ENCODE measurements at regions not wholly inside any gene's neighbourhood (a gene's known extent, or its start where the extent isn't known, plus 50 kb on each side); places are given as distances from the start of the nearest gene placed in this dataset.

GRCh38 chr2:145799595-145800108, 1279.7 kb upstream of the ZEB2 start:
- Mint-ChIP-seq H3K27me3 (no peaks in the 10 kb centered on the region), H3K4me3 (no peak overlapping the region), H3K27ac (no peak overlapping the region), H3K4me1 (no peaks in the 10 kb centered on the region), H3K9me3 (ENCODE audit: insufficient read depth) (no peaks in the 10 kb centered on the region)
- no peaks in the 10 kb centered on the region for H3K4me1 ChIP-seq (ENCODE audit: control insufficient read depth in 2 of 2, insufficient read depth in 2 of 2, low read length in 2 of 2)
- H3K4me3 ChIP-seq (ENCODE audit: control extremely low read depth in 1 of 5, extremely low read depth in 1 of 5, insufficient read depth in 1 of 5, low read depth in 2 of 5, low read length in 4 of 5) = no peak overlapping the region
- H3K9ac ChIP-seq (ENCODE audit: low read length) = no peak overlapping the region
- no peaks in the 10 kb centered on the region for H3K27me3 ChIP-seq (replicated peaks in 1 of 4; ENCODE audit: control extremely low read depth in 1 of 4, control insufficient read depth in 3 of 4, insufficient read depth in 4 of 4, low read length in 3 of 4)
- CTCF ChIA-PET = no interaction called here
- no peak overlapping the region for H3K4me2 ChIP-seq (replicated peaks; ENCODE audit: low read depth, low read length, poor library complexity, severe bottlenecking)
- WGBS (ENCODE audit: insufficient coverage) = 98% methylated on average over 5 of the region's 7 CpGs
- no peaks in the 10 kb centered on the region for H3K79me2 ChIP-seq (ENCODE audit: control insufficient read depth, insufficient read depth, low read length)
- no peak for ATAC-seq (ENCODE audit: low read depth)
- H3K27ac ChIP-seq (ENCODE audit: low read length in 2 of 2) = no peak overlapping the region
- no peaks in the 10 kb centered on the region for H4K20me1 ChIP-seq (ENCODE audit: control insufficient read depth, insufficient read depth, low read length, poor library complexity, severe bottlenecking)
- H3K9me3 ChIP-seq (ENCODE audit: control extremely low read depth in 1 of 3, control insufficient read depth in 2 of 3, insufficient read depth in 1 of 3, low read length in 2 of 3) = no peaks in the 10 kb centered on the region
- H2AFZ ChIP-seq (ENCODE audit: insufficient read depth, low read depth, low read length, poor library complexity, severe bottlenecking) = no peak overlapping the region
- POLR2A ChIA-PET = no interaction called here
- DNase-seq = no peak
- intact Hi-C loops (cut with micrococcal nuclease) = no loop called here
- no peaks in the 10 kb centered on the region for H3K36me3 ChIP-seq (replicated peaks in 1 of 2; ENCODE audit: control extremely low read depth in 1 of 2, control insufficient read depth in 1 of 2, extremely low read depth in 1 of 2, insufficient read depth in 2 of 2, low read length in 1 of 2)
- no peak for TF ChIP-seq CTCF (IDR thresholded peaks at IDR 0.05)
- TF ChIP-seq EZH2 (IDR thresholded peaks at IDR 0.05; ENCODE audit: borderline replicate concordance, insufficient read depth, low read depth, low read length, poor library complexity, severe bottlenecking) = no peak

- no peaks in the 10 kb centered on the region for H3K9me3 Mint-ChIP-seq (ENCODE audit: insufficient read depth)
- no peaks in the 10 kb centered on the region for H3K27me3 ChIP-seq (replicated peaks in 1 of 4; ENCODE audit: control extremely low read depth in 1 of 4, control insufficient read depth in 3 of 4, insufficient read depth in 4 of 4, low read length in 3 of 4)
- no peak overlapping the region for H3K4me2 ChIP-seq (replicated peaks; ENCODE audit: low read depth, low read length, poor library complexity, severe bottlenecking)
- no peaks in the 10 kb centered on the region for H3K4me1 ChIP-seq (ENCODE audit: control insufficient read depth in 2 of 2, insufficient read depth in 2 of 2, low read length in 2 of 2)
- no peaks in the 10 kb centered on the region for H3K27me3 Mint-ChIP-seq
- H4K20me1 ChIP-seq (ENCODE audit: control insufficient read depth, insufficient read depth, low read length, poor library complexity, severe bottlenecking) = no peaks in the 10 kb centered on the region
- H3K9me3 ChIP-seq (ENCODE audit: control extremely low read depth in 1 of 3, control insufficient read depth in 2 of 3, insufficient read depth in 1 of 3, low read length in 2 of 3) = no peaks in the 10 kb centered on the region
- DNase-seq = no peak
- no peak overlapping the region for H3K9ac ChIP-seq (ENCODE audit: low read length)
- TF ChIP-seq CTCF (IDR thresholded peaks at IDR 0.05) (no peak), EZH2 (IDR thresholded peaks at IDR 0.05; ENCODE audit: borderline replicate concordance, insufficient read depth, low read depth, low read length, poor library complexity, severe bottlenecking) (no peak)
- no peak overlapping the region for H2AFZ ChIP-seq (ENCODE audit: insufficient read depth, low read depth, low read length, poor library complexity, severe bottlenecking)
- H3K4me1 Mint-ChIP-seq = no peaks in the 10 kb centered on the region
- no peak overlapping the region for H3K27ac ChIP-seq (ENCODE audit: low read length in 2 of 2)
- POLR2A ChIA-PET = no interaction called here
- no CpG with 5 or more reads among the region's 1 CpG for WGBS (ENCODE audit: insufficient coverage)
- intact Hi-C loops (cut with micrococcal nuclease) = no loop called here
- H3K27ac Mint-ChIP-seq = no peak overlapping the region
- CTCF ChIA-PET = no interaction called here
- no peak overlapping the region for H3K4me3 ChIP-seq (ENCODE audit: control extremely low read depth in 1 of 5, extremely low read depth in 1 of 5, insufficient read depth in 1 of 5, low read depth in 2 of 5, low read length in 4 of 5)
- no peak overlapping the region for H3K4me3 Mint-ChIP-seq
- no peak for ATAC-seq (ENCODE audit: low read depth)
- no peaks in the 10 kb centered on the region for H3K36me3 ChIP-seq (replicated peaks in 1 of 2; ENCODE audit: control extremely low read depth in 1 of 2, control insufficient read depth in 1 of 2, extremely low read depth in 1 of 2, insufficient read depth in 2 of 2, low read length in 1 of 2)
- no peaks in the 10 kb centered on the region for H3K79me2 ChIP-seq (ENCODE audit: control insufficient read depth, insufficient read depth, low read length)
Observed at GRCh38 chr2:145798419-145798818, 1278.5 kb upstream of the ZEB2 start.
